ENCODE measurements at regions not wholly inside any gene's neighbourhood (a gene's known extent, or its start where the extent isn't known, plus 50 kb on each side); places are given as distances from the start of the nearest gene placed in this dataset.

DNA sequence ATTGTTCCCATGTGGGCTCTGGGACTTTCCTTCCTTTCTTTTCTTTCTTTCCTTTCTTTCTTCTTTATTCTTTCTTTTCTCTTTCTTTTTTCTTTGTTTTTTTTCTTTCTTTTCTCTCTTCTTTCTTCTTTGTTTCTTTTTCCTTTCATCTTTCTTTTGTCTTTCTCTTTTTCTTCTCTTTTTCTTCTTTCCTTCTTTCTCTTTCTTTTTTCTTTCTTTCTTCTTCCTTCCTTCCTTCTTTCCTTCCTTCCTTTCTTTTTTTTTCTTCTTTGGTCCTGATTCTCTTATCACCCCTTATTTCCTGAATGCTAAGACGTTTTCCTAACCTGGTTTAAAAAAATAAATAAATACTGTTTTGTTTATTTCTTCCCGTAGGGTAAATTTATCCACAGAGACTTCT is 93.2 kb downstream of the CRLF2 start:
- TF ChIP-seq, protein P1, sequence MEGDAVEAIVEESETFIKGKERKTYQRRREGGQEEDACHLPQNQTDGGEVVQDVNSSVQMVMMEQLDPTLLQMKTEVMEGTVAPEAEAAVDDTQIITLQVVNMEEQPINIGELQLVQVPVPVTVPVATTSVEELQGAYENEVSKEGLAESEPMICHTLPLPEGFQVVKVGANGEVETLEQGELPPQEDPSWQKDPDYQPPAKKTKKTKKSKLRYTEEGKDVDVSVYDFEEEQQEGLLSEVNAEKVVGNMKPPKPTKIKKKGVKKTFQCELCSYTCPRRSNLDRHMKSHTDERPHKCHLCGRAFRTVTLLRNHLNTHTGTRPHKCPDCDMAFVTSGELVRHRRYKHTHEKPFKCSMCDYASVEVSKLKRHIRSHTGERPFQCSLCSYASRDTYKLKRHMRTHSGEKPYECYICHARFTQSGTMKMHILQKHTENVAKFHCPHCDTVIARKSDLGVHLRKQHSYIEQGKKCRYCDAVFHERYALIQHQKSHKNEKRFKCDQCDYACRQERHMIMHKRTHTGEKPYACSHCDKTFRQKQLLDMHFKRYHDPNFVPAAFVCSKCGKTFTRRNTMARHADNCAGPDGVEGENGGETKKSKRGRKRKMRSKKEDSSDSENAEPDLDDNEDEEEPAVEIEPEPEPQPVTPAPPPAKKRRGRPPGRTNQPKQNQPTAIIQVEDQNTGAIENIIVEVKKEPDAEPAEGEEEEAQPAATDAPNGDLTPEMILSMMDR (IDR thresholded peaks at IDR 0.05) = no peak

DNA sequence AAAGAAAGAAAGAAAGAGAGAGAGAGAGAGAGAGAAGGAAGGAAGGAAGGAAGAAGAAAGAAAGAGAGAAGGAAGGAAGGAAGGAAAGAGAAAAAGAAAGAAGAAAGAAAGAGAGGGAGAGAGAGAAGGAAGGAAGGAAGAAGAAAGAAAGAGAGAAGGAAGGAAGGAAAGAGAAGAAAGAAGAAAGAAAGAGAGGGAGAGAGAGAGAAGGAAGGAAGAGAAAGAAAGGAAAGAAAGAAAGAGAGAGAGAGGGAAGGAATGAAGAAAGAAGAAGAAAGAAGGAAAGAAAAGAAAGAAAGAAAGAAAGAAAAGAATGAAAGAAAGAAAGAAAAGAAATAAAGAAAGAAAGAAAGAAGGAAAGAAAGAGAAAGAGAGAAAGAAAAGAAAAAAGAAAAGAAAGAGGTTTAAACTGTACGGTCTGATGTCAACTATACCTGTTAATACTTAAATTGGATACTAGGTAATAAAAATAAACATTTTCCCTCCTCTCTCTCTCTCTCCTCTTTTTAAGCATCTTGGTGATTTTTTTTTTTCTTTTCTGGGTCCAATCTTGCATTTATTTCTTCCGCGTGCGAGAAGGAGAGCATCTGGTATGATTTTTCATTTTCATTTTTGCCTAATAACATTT is 93.8 kb downstream of the CRLF2 start:
- TF ChIP-seq, protein P1 (IDR thresholded peaks at IDR 0.05) = no peak

DNA sequence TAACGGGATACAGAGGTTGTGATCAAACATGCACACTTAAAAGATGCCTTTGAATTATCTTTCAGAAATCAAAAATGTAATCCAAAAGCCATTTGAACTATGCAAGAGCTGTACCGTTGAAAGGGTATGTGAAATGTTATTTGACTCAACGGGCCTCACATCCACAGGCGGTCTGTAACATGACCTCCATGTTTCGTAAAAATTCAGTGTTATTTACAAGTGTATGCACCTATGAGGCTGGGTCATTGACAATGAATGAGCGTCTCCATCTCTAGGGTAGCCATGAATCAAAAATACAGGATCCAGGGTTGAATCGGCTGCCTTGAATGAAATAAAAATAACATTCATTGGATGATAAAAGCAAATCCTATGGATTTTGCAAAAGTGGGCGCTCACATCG is 100.1 kb downstream of the CRLF2 start:
- TF ChIP-seq, protein P1 (IDR thresholded peaks at IDR 0.05) = no peak

DNA sequence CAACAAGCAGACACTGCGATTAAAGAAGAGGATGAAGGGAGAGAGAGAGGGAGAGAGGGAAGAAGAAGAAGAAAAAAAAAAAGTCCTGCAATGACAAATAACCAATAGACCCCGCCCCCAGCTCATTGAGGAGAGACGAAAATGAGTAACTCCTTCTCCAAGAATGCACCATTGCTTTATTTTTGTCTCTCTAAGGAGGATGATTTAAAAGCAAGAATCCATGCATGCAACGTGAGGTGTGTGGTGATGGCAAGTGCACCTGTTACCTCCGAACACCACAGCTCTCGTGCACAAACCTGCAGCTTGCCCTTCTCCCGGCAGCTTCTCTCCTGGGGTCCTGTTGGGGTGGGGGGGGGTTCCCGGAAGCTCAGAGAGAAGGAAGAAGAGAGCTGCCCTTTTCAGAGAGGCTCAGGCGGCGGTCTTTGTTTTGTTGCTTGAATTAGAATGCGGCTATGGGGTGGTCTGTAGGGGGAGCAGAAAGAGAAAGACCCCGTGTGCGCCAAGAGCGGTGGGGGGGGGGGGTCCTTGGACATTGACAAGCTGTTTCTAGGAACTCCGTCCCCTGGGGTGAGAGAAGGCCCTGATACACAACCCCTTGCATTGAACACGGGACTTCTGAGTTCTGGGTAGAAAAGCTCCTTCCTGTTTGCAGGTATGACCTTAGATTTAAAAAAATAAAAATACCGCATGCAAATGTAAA is 100.7 kb downstream of the CRLF2 start:
- TF ChIP-seq, protein P1 (IDR thresholded peaks at IDR 0.05) = no peak

DNA sequence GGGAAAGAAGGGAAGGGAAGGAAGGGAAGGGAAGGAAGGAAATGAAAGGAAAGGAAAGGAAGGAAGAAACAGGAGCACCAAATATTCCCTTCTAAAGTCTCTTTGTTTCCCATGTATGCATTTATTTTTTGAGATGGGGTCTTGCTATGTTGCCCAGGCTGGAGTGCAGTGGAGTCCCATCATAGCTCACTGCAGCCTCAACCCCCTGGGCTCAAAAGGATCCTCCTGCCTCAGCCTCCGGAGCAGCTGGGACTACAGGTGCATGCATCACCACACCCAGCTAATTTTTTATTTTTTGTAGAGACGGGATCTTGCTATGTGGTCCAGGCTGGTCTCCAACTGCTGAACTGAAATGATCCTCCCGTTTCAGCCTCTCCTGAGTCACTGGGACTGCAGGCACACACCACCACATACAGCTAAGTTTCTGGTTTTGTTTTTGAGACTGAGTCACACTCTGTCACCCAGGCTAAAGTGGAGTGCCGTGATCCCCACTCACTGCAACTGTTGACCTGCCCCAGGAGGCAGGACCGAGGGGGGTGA is 102.8 kb downstream of the CRLF2 start:
- TF ChIP-seq, protein P1 (IDR thresholded peaks at IDR 0.05) = no peak

DNA sequence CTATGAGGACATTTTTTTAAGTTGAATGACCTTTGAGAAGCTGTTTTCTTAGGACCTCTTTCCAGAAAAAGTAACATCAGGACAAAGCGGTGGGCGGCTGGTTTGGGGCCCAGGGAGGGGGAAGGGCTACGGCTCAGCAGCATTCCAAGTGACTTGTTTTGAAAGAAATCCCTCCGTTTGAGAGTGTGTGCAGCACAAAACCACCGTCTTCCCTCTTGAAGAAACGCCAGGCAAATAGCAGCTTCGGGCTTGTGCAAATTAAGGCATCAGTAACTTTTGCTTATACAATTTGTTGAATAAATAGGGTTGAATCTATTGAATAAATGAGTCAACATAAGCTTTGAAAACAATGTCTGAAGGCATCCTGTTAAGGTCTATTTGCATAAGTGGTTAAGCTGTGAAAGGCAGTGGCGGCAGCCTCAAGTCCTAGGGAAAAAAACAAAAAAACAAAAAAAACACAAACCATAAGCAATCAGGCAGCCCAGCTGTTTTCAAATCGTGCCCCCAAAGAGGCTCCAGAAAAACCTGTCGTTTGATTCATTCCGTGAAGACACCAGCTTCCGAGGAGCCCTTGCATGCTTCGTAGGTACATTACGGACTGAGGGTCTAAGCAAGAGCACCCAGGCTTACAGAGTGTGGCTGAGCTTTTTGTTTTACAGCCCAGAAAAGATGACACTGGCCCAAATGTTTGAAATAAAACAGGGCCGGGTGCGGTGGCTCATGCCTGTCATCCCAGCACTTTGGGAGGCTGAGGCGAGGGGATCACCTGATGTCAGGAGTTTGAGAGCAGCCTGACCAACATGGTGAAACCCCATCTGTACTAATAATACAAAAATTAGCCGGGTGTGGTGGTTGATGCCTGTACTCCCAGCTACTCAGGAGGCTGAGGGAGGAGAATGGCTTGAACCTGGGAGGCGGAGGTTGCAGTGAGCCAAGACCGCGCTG is 103.7 kb downstream of the CRLF2 start:
- TF ChIP-seq, protein P1 (IDR thresholded peaks at IDR 0.05) = no peak

DNA sequence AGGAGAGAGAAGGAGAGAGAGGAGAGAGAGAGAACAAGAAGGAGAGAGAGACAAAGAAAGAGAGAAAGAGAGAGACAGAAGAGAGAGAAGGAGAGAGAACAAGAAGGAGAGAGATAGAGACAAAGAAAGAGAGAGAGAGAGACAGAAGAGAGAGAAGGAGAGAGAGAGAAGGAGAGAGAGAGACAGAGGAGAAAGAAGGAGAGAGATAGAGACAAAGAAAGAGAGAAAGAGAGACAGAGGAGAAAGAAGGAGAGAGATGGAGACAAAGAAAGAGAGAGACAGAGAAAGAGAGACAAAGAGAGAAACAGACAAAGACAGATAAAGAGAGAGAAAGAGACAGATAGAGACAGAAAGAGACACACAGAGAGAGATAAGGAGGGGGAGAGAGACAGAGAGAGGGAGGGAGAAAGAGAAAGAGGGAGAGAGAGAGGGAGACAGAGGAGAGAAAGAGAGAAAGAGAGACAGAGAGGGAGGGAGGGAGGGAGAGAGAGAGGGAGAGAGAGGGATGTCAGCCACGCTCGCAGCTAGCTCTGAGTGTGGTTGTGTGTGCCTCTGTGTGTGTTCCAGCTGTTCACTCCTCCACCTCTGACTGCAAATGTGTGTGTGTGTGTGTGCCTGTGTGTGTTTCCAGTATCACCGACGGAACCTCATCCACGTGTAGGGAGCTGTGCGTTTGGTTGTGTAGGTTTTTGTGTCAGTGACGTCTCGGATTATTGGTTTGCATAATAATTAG is 105.8 kb downstream of the CRLF2 start:
- TF ChIP-seq, protein P1 (IDR thresholded peaks at IDR 0.05) = no peak

Measured in LNCAP (cell line).